Mucosa of descending colon (tissue), 3 donors: ENCODE measurements at regions not wholly inside any gene's neighbourhood (a gene's known extent, or its start where the extent isn't known, plus 50 kb on each side); places are given as distances from the start of the nearest gene placed in this dataset.
A peak's percentile ranks its signal among the peaks of the same experiment; 100 is the strongest.
"Not testable (repeated sequence)": the region's sequence is repeated elsewhere in the genome, so short reads cannot be mapped to it uniquely, and the experiment has no call there.

Experiments
- ATAC-seq: fragments of 200-7000 bp; cut with Tn5 transposase; one replicate; pipeline ENCODE4 v1.9.1; 2020; ENCODE audit warnings: mild to moderate bottlenecking, moderate library complexity
- DNase-seq, 3 donors: peaks; one replicate each; pipeline ENCODE4 v3.0.0-alpha.2; 2020
- H3K36me3 ChIP-seq: fragments of 200-600 bp; one replicate; pipeline ENCODE4 v1.8.0; 2021; ENCODE audit warnings: low read depth, mild to moderate bottlenecking
- H3K4me1 ChIP-seq: fragments of 200-600 bp; one replicate; pipeline ENCODE4 v1.8.0; 2021; ENCODE audit warnings: low read depth, mild to moderate bottlenecking
- H3K4me3 ChIP-seq: fragments of 200-600 bp; one replicate; pipeline ENCODE4 v1.8.0; 2021; ENCODE audit warnings: mild to moderate bottlenecking
- H3K9me3 ChIP-seq: fragments of 200-600 bp; one replicate; pipeline ENCODE4 v1.8.0; 2021; ENCODE audit warnings: mild to moderate bottlenecking
- intact Hi-C, 2 donors: fragments of 100-400 bp; cut with DNase I in 1 of 2; cut with micrococcal nuclease in 1 of 2; formaldehyde crosslinking; loops; one replicate each; pipeline versions ENCODE4 v1.11.0 to v1.11.1; 2022; cut with DNase I, micrococcal nuclease
- TF ChIP-seq, protein P1 (sequence below): fragments of 200-600 bp; IDR thresholded peaks from one replicate; pipeline ENCODE4 v1.8.0; 2022; ENCODE audit warnings: antibody characterized with exemption, mild to moderate bottlenecking
- donor health status: DM: no; HTN: no; CAD: no; lungs with moderate emphysema.
- donor health status: DM: no; HTN: no; CAD: no.
- donor health status: DM: no; HTN: yes; CAD: no.

DNA sequence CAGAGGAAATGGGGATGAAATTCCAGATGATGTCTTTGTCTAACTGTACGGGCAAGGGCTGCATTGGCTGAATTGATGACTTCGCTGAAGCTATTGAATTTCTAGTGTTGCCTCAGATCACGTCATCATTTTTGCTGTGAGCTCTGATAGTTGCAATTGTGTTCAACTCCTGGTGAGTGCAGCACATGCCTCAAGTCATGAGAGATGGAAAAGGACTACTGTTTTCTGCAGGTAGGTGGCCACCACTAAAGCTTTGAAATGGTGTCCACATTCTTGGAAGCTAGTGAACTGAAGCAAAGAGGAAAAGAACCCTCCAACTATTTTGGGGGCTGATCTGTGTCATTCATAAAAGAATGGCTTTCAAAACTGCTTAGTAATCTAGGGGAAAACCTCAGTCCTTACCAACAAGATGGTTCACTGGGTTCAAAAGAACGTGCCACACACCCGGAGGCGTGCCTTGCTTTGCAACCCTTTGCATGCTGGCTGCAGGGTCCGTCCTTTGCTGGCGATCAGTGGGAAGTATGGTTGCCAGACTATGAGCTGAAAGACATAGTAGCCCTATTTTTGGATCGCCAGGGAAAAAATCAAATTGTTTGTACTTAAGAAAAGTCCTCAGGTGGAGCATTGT lies 88.1 kb upstream of the STOX2 start:
- ATAC-seq (no peak), DNase-seq (no peak)
- Histone ChIP-seq H3K4me3 (no peak overlapping the region), H3K9me3 (no peaks in the 10 kb centered on the region), H3K36me3 (no peaks in the 10 kb centered on the region), H3K4me1 (peaks cover 2% of the 10 kb centered on the region)
- TF ChIP-seq, protein P1, sequence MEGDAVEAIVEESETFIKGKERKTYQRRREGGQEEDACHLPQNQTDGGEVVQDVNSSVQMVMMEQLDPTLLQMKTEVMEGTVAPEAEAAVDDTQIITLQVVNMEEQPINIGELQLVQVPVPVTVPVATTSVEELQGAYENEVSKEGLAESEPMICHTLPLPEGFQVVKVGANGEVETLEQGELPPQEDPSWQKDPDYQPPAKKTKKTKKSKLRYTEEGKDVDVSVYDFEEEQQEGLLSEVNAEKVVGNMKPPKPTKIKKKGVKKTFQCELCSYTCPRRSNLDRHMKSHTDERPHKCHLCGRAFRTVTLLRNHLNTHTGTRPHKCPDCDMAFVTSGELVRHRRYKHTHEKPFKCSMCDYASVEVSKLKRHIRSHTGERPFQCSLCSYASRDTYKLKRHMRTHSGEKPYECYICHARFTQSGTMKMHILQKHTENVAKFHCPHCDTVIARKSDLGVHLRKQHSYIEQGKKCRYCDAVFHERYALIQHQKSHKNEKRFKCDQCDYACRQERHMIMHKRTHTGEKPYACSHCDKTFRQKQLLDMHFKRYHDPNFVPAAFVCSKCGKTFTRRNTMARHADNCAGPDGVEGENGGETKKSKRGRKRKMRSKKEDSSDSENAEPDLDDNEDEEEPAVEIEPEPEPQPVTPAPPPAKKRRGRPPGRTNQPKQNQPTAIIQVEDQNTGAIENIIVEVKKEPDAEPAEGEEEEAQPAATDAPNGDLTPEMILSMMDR: no peak
- intact Hi-C loops: no loop called here

- not testable (repeated sequence) for ATAC-seq, DNase-seq
Observed at GRCh38 chr4:183818591-183818990, 86.5 kb upstream of the STOX2 start.

DNA sequence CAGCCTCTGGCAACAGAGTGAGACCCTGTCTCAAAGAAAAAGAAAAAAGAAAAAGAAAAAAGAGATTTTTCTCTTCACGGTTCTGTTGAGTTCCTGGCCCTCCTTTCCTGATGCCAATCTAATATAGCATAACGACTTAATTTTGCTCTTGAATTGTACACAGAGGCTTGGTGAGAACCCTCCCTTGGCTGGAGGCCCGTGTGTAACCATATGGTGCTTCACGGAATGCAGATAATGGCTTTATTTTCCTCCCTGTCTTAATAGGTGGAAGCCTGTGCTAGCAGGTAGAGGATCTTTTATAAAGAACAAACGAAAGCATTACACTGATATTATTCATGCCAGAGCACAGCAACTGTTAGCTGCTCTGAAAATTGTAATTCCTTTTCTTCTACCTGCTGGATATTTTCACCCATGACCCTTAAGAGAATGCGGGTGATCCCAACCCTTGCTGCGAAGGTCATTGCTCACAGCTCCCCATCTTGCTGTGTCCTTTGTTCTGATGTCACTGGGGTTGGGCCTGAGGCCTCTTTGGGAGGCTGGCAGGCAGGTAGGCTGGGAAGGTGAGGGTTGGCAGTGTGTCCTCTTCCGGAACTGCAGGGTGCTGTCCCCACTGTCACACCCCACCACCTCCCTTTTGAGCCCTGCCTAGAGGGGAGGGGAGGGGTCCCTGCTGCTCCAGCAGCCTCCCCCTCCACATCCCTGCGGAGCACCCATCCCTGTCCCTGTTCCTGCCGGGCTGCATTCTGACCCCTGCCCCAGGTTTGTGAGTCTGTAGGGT lies 83.8 kb upstream of the STOX2 start:
- DNase-seq (peak in 2 of 3 donors; percentile 58 to 77), ATAC-seq (peak; percentile 67)
- intact Hi-C loops: no loop called here
- Histone ChIP-seq H3K4me1 (peaks cover 2% of the 10 kb centered on the region), H3K36me3 (no peaks in the 10 kb centered on the region), H3K9me3 (no peaks in the 10 kb centered on the region), H3K4me3 (no peak overlapping the region)
- TF ChIP-seq, protein P1: no peak

More at GRCh38 chr4:183818591-183818990, 86.5 kb upstream of the STOX2 start:
- H3K36me3 ChIP-seq, H3K4me1 ChIP-seq, H3K4me3 ChIP-seq, H3K9me3 ChIP-seq, intact Hi-C loops: not testable (repeated sequence)

GRCh38 chr4:183823434-183823833 lies 81.7 kb upstream of the STOX2 start:
- H3K36me3 ChIP-seq: no peaks in the 10 kb centered on the region
- TF ChIP-seq, protein P1: no peak
- H3K4me3 ChIP-seq: no peak overlapping the region
- ATAC-seq (peak; percentile 68), DNase-seq (peak in 1 of 3 donors; percentile 44)
- no peaks in the 10 kb centered on the region for H3K9me3 ChIP-seq
- H3K4me1 ChIP-seq: peaks cover 2% of the 10 kb centered on the region
- intact Hi-C loops: no loop called here

DNA sequence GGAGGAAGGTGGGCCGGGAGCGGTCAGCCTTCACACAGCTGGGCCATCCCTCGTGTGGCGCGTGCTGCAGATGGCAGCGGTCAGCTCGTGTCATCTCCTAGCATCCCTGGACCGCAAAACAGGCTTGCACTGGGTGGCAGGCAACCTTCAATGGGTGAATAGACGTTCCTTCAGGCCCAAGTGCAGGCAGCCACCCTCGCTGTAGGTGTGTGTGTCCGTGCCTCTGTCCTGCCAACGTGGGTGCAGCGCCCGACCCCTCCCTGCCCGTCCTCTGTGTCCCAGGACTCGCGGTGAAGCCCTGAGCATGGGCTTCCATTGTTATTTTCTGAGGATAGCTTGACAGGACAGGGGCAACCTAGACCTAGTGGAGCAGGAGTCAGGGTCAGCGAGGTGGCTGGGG lies 79.8 kb upstream of the STOX2 start:
- H3K4me3 ChIP-seq: no peak overlapping the region
- peaks cover 2% of the 10 kb centered on the region for H3K4me1 ChIP-seq
- no peak for ATAC-seq
- no peaks in the 10 kb centered on the region for H3K36me3 ChIP-seq
- DNase-seq: no peak
- intact Hi-C loops: no loop called here
- H3K9me3 ChIP-seq: no peaks in the 10 kb centered on the region
- TF ChIP-seq, protein P1: no peak

GRCh38 chr4:183826461-183826860 lies 78.6 kb upstream of the STOX2 start:
- Histone ChIP-seq H3K9me3 (no peaks in the 10 kb centered on the region), H3K4me1 (peaks cover 12% of the 10 kb centered on the region), H3K4me3 (no peak overlapping the region), H3K36me3 (no peaks in the 10 kb centered on the region)
- no peak for DNase-seq
- intact Hi-C loops: no loop called here
- no peak for ATAC-seq
- TF ChIP-seq, protein P1: no peak
